GM21360 (cell line): ENCODE measurements at regions not wholly inside any gene's neighbourhood (a gene's known extent, or its start where the extent isn't known, plus 50 kb on each side); places are given as distances from the start of the nearest gene placed in this dataset.

Source experiments
- ATAC-seq: cut with Tn5 transposase; IDR thresholded peaks from one replicate; pipeline ENCODE4 v1.9.1; 2021; ENCODE audit warnings: mild to moderate bottlenecking, moderate library complexity; ENCODE audit not compliant: unreplicated experiment

DNA sequence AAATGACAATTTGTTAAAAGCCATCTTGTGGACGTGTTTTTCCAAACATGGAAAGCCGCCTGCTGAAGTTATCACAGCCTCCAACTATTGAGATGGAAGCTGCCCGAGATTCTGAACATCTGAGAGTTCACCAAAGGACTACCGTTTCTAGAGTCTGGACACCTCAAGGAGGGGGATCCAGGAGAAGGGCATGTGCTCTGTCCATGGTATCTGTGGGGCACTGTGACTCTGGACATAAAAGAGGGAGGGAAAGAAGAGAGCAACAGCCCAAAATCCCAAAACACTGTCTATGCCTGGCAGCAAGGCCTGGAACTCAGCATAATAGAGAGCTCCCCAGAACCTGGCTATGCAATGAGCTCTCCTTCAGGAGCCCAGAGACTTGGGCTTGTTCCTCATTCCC is 319.9 kb downstream of the EN1 start:
- ATAC-seq, result no peak

DNA sequence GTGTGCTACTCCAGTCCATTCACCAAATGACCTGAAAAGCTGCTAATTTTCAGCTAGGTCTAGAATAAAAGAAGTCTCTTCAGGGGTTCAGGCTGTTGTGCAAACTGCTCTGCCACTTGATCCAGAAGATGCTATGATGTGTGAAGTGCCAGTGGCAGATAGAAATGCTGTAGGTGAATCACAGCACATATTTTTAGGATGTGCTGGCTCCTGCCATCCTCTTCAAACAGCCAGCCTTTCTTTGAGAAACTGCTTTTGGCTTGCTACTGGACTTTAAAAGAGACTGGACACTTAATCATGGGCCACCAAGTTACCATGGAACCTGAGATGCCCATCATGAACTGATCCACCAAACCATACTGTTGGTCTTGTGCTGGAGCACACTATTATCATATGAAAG is 322.1 kb downstream of the EN1 start:
- ATAC-seq, result no peak

DNA sequence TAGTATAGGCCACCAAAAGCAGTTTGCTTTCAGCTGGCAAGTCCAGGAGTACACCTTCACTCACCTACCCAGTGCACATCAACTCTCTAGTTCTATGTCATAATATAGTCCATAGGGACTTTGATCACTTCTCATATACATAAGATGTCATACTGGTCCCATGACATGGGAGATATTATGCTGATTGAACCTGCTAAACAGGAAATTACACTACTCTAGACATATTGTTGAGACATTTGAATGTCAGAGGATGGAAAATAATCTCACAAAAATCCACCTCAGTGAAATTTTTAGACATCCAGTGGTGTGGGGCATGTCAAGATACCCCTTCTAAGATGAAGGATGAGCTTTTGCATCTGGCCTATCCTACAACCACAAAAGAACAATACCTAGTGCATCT is 322.5 kb downstream of the EN1 start:
- ATAC-seq, result no peak

DNA sequence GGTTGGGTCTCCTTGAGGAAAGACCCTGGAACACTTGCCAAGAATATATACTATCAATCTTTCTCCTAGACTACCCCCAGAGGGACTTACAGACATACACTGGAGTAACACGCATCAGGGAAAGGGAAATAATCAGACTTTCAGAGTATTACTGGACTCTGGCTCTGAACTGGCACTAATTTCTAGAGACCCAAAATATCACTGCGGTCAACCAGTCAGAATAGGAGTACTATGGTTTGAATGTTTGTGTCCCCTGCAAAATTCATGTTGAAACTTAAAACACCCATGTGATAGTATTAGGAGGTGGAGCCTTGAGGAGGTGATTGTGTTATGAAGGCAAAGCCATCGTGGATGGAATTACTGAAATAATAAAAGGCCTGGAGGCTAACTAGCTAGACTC is 323.7 kb downstream of the EN1 start:
- no peak for ATAC-seq

DNA sequence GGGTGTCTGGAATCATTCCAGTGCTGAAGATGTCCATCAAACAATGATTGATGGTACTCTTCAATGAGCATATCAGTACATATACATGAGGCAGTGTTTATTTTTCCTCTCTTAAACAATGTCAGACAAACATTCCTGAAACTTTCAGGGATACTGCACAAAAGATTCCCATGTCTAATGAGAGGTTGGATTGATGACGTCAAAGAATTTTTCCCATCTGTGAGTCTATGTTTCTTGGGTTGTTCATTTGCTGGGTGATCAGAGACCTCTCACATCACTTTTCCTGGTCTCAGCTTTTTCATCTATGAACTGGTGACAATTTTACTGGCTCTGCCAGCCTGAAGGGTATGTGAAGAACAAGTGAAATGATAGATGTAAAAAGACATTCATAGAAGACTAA is 325.5 kb downstream of the EN1 start:
- no peak for ATAC-seq

DNA sequence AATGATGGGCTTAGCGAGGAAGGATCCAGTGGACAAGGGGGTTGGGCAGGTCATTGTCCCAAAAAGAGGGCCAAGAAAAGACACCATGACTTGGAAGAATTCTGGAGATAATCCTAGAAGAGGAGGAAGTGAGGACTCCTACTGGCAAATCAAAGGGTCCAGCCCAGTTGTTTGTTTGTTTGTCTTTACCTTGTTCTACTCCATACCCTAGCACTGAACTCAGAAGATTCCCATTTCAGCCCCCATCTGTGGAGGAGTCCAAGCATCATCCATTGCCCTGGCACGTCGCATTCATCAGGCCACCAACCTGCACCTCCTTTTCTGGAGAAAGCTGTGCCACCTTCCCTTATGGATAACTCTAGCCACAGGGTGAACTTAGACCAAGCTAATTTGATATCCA is 326.2 kb downstream of the EN1 start:
- no peak for ATAC-seq

DNA sequence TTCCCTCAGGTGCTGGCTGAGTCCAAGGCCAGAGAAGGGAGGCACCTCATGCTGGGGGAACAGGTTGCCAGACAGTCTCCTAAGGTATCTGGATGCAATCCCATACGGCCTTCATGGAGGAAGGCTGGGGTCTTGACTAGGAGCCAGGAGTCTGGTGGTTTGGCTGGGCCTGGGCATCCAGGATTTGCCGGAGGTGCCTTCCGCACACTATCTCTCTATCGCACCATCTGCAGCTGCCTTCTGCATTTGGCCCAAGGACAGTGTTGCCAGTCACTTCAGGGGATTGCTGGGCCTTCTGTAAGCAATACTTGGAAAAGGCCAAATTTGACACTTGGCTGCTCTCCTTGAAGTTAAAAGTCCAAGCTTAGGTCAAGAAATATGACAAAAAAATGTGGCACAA is 327.2 kb downstream of the EN1 start:
- ATAC-seq, result no peak

DNA sequence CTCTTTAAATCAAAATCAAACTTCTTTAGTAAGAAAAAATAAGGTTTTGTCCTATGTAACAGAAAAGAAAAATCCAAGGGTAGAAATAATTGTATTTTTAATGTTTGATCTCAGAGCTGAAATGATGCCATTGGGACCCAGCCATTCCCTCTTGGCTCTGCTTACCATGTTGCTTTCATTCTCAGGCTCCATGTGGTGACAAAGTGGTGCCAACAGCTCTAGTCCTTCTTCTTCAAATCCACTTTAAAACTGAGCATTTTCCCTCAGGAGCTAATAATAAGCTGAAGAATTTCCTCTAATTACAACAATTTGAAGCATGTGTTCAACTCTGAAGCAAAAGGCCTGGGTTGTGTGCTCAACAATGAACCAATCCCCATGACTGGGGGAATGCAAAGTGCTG is 327.9 kb downstream of the EN1 start:
- no peak for ATAC-seq

DNA sequence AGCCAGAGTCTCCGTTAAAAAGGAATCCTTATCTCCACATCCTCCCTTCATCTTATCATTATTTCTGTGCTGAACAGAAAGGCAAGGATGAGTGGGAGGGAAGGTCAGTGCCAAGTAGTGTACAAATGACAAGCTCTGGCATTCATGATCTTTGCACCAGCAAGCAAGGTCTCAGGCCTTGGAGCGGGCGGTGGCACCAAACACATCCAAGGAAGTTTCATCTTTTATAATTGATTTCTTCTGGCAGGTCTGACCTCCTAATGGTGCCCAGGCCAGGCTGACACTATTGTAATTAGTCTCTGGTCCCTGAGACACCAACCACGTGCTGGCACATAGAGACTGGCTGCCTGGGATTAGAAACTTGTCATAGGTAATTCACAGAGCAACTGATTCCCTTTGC is 336.6 kb downstream of the EN1 start:
- no peak for ATAC-seq

DNA sequence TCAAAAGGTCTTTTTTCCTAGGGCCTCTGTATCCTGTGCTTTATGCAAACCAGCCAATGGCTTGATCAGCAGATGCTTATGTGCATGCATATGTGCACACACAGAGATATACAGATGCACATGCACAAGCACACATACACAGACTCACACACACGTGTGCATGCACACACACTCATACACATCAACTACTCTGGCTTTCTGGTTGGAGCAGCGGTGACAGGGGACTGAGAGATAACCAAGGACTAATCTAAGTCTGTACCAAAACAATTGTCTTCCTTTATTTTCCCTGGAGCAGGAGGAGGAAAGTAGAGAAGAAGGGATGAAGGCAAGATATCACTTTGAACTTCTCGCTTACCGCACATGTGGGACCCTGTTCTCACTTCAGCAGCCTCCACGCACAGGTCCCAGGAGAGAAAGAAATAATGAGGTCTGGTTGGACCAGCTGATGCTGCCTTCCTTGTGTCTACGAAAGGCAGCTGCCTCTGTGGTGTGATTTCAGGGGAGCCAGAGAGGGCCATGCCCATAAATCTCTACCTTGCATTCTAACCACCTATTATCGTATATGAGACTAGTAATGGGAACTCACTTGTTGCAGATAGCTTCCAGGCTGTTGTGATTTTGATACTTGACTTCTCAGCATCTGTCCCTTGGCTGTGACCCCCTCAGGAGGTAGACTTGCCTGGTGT is 338.0 kb downstream of the EN1 start:
- ATAC-seq, result no peak

DNA sequence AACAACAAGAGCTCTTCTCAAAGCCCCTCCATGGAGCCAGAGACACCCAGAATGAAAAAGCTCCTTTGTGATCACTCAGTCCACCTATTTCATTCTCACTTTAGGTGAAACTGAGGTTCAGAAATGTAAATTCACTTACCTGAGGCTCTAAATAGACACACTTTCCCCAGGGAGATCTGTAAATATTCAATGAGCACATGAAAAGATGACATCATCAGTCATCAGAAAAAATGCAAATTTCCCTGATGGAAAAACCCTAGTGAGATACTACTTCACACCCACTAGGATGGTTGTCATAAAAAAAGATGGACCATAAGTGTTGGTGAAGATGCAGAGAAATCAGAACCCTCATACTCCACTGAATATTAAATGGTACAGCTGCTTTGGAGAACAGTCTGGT is 339.2 kb downstream of the EN1 start:
- ATAC-seq, result no peak

DNA sequence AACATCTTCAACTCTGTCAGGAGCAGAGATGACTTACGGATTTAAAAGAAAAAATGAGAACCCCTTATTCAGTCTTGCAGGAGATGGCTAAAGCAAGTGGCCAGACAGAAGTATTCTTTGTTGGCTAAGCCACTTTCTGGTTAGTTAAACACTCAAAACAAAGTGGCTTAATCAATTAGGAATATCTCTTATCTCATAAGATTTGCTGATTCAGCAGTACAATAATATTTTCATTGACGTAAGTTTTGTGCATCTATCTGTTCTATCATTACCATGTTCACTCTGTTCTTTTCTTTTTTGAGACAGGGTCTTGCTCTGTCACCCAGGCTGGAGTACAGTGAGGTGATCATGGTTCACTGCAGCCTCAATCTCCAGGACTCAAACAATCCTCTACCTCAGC is 342.0 kb downstream of the EN1 start:
- no peak for ATAC-seq

DNA sequence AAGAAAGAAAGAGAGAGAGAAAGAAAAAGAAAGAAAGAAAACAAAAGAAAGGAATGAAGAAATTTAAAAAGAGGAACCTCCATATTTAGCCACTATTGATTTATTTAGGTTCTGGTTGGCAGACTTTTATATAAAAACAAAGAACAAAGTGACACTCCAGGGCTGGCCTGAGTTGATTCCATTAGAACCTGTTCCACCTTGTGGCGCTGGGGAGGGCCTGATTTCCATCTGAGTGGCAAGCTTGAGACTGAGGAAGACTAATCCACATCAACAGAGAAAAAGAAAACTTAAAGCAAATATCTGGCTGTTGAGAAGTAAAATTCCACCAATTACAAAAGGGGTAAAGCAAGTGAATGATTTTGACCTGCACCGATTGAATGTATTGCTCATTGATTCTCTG is 345.3 kb downstream of the EN1 start:
- ATAC-seq, result no peak

DNA sequence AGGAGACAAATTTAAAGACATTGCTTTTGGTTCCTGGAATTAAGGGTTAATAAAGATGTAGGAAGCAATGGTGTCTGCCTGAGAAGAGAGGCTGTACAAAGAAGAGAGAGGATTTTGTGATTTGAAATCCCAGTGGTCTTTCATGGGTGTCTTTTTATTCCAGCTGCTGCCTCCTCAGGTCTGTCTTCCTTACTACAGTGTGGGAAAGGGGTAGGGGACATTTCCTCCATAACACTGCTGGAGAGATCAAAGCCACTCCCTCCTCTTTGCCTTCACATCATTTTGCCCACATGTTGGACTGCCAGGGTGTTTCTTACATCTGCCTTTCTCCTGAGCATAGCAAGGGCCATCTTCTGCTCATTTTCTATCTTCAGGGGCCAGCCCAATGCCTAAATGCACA is 348.5 kb downstream of the EN1 start:
- no peak for ATAC-seq

DNA sequence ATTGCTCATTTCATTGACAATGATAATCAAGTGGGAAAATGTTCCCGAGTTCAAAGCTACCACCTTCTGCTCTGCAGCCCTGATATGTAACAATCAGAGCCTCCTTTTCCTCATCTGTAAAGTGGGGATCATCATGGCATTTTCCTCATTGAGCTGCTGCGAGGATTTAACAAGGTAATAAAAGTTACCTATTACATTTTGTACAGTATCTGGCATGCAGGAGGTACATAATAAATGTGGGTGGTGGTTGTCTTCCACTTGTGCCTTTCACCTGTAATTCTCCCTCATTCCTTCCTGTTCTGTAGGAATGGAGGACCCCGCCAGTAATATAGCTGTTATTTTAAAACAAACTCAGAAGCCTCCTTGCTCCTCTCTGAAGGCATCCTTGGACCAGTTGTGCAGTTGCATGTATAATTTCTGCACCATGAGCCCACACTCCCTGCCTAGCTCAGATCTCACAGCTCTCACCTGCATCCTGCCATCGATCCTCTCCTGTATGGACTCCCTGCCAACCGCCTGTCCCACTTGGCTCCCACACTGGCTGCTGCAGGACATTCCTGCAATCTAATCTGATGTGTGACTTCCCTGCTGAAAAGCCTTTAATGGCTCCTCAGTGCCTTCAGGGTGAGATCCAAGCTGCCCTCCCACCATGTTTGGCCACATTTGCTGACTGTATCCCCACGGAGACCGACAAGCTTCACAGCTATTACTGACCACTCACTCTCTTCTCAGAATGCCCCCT is 350.4 kb downstream of the EN1 start:
- ATAC-seq, result no peak

DNA sequence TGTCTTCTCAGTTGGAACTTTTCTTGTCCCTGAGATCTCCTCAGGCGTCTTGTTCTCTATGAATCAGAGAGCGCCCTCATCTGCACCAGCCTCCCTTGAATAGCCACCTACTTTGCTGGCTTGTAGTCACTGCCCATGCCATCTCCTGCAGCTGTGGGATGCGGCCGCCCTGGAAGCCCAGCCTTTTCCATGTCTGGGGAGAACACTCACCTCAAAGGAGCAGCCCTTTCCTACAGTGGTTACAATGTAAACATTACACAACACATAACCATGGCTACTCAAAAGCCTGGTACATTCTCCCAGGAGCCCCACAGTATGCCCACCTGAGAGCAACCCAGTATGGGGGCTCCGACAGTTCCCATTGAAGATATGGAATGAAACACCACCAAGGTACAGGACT is 351.0 kb downstream of the EN1 start:
- no peak for ATAC-seq

DNA sequence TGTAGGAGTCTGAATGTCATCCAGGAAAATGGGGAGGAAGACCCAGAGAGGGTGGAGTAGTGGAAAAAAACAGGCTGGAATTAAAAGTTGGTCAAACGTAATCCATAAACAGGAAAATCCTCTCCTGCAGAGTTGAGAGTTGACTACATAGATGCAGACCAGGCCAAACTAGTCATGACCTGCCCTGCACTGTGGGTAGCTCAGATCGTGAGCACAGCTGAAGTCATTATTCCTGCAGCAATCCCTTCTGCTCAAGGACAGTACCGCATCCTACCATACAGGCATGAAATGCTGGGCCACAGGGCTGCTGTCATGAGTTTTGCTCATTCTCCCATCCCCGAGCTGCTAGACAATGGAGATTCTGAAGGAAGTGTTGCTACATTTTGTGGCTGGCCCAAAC is 352.2 kb downstream of the EN1 start:
- ATAC-seq, result no peak

DNA sequence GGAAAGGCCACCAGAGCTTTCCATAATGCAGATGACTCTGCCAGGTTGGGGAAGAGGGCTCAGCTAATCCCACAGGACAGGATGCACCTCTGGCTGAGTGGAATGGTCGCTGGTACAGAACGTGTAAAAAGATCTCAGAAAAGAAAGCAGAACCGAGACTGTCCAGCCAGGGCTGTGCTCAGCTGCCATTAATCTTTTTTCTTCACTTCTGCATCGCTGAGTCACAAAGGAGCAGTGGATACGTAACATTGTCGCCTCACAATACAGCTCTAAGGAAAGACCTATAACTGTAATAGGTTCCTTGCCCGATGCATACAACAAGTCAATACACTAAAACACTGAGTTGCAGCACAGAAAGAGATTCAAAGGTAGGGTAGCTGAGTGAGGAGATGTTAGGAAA is 354.2 kb downstream of the EN1 start:
- ATAC-seq, result no peak

DNA sequence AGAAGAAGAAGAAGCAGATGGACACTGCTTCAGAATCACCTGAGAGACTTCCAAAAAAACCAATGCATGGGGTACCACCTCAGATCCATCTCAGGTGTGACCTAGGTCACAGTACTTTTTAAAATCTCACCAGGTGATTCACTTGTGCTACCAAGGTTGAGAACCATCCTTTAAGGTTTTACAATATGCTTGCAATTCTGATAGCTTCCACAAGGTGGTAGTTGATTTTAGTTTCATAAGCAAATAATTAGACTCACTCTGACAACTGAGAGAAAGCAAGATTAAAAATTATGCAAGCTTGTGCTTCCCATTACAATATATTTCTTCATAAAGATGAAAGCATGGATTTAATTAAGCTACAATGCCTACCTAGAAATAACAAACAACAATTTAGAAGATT is 355.1 kb downstream of the EN1 start:
- ATAC-seq, result no peak

DNA sequence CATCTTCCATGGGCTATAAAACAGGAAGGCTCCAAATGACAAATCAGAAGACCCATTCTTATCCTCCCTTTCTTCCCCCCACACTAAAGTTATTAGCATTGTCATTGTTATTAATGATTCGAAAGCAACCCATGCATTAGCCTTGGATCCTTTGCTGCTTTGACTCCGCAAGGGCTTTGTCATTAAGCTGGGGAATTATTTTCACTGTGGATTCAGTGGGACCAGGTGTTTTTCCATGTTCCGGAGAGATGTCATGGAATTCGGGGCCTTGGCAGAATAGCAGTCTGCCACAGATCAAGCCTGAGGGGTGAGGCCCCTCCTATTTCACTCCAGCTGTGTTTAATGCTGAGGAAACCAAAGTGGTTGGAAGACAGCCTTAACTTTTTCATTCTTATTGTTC is 357.1 kb downstream of the EN1 start:
- no peak for ATAC-seq

DNA sequence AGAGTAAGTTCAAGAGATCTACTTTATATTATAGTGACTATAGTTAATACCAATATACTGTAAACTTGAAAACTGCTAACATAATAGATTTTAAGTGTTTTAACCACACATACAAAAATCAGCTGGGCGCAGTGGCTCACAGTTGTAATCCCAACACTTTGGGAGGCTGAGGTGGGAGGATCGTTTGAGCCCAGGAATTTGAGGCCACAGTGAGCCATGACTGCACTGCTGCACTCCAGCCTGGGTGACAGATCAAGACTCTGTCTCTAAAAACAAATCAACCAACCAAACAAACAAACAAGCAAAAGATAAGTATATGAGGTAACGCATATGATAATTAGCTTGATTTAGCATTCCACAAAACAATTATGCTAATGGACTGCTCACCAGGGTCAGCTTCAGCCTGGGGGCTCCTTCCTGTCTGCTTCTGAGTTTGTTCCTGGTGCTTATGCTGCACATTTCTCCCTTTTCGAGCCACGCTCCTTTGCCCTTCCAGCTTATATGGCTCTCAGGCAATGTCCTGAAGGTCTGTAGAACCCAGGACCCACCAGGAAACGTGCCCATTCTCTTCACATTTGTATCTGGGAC is 357.6 kb downstream of the EN1 start:
- ATAC-seq, result no peak

DNA sequence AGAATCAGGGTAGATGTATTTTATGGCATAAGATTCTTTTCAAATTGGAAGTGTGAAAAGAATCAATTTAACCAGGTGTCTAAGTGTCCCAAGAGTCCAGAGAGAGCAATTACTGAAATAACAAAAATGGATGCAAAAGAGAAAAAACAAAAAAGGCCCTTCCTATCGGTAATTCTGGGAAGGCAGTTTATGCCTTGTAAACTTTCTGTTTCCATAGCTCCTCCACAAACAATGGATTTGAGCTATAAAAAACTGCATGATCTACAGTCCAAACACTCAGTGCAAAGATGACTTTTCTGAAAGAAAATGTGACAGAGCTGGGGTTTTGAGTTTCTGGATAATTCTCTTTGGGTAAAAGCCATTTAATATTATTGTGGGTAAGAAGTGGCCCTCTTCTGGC is 366.1 kb downstream of the EN1 start:
- ATAC-seq, result no peak

DNA sequence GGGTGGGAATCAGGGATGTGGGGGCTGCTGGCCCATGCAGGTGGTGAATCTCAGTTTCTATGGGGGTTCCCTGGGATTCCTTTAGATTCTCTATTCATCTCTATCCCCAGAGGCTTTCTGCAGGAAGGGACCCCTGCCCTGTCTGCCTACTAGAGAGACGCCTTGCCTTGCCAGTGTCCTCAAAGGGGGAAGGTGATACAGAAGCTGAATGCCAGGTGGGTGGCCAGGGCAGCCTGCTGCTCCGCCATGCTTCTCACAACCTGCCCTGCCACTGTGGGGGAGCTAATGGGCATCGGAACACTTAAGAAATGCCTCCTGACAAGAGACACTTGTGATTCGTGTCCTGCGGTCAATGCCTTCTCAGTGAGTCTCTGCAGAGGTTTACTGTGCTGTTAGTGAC is 368.4 kb downstream of the EN1 start:
- no peak for ATAC-seq
